ENCODE measurements at regions not wholly inside any gene's neighbourhood (a gene's known extent, or its start where the extent isn't known, plus 50 kb on each side); places are given as distances from the start of the nearest gene placed in this dataset.

- no peak for DNase-seq
Observed at GRCh38 chr9:113742878-113743277, 133.2 kb upstream of the ZNF618 start.

- no peak for DNase-seq
Observed at GRCh38 chr9:113746486-113746885, 129.6 kb upstream of the ZNF618 start.

DNA sequence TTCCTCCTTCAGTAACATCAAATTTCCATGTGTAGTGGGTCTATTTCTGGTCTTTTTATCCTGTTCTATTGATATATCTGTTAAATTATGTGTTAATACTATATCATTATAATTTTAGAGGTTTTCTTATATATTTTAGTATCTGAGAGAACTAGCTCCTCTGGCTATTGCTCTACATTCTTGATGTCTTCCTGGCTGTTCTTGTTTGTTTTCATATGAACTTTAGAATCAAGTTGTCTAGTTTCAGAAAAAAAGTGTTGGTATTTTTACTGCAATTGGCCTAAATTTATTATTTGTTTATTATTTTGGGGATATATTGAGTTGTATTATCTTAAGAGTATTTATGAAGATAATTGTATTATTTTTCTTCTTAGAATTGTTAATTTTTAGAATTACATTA is 128.0 kb upstream of the ZNF618 start:
- DNase-seq, result no peak

DNA sequence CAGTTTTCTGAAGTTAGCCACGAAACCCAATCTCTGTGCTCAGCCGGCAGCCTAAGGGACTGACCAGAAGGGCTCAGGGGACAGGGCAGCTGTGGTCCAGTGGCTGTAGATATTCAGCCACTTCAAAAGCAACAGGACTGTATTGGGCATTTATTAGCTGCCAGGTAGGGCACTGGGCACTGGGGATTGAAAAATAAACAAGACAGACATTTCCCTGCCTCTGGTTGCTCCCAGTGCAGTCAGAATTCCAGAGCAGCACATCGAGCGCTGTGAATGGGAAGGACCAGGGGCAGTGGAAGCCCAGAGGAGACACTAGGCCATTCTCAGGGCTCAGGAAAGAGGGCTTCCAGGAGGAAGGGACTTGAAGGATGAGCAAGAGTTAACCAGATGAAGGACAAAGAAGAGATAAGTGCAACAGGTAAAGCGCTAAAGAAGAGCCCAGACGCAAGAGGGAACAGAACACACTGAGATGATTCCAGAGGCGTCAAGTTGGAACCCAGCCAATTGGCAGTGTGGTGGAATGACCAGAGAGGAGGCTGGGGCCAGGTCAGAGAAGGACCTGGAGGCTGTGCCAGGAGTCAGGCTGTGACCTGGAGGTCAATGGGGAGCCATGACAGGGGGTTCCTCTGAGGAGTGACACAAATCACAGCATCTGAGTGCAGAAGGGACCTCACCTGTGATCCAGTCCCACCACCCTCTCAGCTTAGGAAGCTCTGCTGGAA is 122.5 kb upstream of the ZNF618 start:
- DNase-seq, result no peak

DNA sequence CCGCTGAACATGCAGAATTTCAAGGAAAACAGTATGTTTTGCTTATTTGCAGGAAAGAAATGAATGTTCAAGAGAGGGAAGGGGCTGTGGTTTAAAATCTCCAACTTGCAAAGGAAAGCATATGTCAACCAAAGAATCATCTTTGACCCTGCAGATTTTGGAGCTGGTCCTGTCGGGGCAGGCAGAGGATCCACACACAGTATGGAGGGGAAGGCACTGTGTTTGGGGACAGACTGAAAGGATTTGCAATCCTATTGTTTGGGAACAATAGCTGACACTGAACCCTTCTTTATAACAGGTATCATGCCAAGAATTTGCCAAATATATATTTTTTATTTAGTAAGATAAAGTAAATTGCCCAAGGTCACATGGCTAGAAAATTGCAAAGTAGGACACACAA is 121.4 kb upstream of the ZNF618 start:
- DNase-seq, result no peak

GRCh38 chr9:113755433-113755832 is 120.7 kb upstream of the ZNF618 start:
- DNase-seq, result no peak

DNA sequence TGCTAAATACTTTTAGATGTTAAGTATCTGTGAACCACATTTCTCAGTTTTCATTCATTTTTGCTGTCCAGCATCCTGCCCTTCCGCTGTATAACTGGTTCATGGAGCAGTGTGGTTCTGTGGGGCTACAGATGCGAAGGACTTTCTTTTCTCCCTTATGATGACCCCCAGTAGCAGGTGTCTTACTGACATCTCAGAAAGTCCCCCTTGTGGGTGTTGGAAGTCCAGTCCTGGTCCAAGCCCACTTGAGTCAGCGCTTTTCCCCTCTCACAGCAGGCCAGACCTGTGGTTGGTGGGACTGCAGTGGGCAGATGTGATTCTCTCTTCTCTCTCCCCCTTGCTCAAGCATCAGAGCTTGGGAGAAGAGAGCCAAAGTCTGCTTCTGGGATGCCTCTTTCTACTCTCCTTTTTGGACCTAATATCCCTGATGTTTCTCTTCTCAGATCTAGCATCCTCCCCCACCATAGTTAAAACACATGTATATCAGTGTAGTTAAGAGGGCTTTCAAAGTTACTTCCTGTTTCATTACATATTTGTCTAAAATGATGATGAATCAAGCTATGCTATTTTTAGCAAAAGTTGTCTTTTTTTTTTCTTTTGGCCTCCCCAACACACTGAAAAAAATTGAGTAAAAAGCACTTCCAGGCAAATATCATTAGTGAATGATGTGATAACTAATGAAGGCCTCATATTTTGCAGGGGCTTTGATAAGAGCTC is 119.5 kb upstream of the ZNF618 start:
- DNase-seq, result no peak

DNA sequence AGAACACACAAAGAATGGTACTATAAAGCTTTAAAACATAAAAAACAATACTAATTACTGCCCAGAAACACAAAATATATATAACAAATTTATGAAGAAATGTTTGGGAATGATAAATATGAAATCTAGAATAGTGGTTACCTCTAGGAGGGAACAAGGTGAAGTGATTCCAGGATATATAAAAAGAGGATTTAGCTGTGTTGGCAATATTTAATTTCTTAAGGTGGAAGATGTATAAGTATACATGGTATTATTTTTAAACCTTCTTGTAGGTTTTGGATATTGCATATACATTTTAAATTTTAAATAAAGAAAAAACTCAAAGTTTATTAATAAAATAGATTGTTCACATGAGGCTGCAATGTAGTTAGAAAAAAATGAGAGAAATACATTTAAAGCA is 112.7 kb upstream of the ZNF618 start:
- DNase-seq, result no peak

- no peak for DNase-seq
Observed at GRCh38 chr9:113764572-113764971, 111.5 kb upstream of the ZNF618 start.

GRCh38 chr9:113769412-113769811 is 106.7 kb upstream of the ZNF618 start:
- DNase-seq, result no peak

DNA sequence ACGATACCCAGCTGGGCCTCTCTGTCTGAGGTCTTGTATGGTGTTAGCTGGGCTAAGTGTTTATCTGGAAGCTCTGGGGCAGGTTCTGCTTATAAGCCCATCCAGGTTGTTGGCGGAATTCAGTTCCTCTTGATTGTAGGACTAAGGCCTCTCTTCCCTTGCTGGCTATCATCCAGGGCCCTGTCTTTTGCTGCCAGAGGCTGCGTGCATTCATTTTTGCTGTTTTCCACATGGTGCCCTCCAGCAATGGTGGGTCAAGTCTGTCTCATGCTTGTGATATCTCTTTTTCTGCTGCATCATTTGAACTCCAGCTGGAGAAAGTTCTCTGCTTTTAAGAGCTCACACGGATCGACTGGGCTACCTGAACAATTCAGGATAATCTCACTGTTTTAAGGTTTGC is 105.7 kb upstream of the ZNF618 start:
- no peak for DNase-seq

DNA sequence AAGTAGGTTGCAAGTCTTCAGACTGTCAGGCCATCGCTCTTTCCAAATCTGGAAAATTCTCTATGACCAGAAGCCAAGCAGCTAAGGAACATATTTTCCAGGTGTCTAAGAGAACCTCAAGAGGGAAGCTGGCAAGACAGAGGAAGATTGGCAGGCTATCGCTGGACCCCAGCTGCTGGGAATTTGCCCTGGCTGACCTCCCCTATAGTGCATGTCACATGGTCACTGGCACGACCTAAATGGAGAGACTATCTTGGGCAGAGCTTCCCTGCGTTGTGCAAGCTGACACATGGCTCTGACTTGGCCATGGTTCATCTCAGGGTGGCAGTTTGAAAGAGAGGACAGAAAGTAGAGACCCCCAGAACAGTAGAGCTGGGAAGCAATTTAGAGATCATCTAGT is 104.9 kb upstream of the ZNF618 start:
- DNase-seq, result peak; percentile 40

GRCh38 chr9:113772121-113772810 is 103.8 kb upstream of the ZNF618 start:
- peak; percentile 55 for DNase-seq

DNA sequence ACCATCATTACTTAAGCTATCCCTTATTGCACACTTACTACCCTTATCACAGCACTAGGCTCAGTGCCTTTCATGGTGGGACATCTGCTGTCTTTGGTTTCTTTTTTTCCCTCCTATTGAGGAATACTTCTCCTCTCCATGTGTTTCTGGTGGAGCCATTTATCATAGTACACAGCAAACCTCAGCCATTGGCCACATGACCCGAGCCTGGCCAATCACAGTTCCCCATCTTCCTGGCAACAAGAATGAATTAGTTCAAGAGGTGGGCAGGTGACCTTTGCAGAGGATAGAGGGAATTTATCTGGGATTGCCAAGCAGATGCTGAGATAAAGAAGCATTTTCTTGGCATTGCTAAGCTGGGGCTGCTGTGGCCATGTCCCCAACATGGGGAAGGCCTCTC is 101.1 kb upstream of the ZNF618 start:
- DNase-seq, result no peak

DNA sequence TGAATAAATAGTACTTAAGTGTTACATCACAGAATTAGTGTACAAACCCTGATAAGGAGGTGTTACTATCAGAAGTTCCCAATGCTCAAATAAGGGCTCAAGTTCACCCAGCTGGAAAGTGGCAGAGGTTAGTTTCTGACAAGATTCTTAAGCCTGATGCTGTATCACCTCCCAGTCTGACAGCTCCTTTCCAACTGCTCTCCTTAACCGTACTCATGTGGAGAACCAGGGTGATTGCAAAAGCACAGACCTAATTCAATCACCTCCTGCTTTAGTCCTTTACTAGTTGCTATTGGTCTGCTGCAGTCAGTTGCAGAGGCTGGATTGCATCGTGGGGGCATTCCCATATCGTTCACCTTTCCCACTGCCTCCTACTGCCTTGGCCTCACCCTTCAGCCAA is 100.4 kb upstream of the ZNF618 start:
- no peak for DNase-seq

DNA sequence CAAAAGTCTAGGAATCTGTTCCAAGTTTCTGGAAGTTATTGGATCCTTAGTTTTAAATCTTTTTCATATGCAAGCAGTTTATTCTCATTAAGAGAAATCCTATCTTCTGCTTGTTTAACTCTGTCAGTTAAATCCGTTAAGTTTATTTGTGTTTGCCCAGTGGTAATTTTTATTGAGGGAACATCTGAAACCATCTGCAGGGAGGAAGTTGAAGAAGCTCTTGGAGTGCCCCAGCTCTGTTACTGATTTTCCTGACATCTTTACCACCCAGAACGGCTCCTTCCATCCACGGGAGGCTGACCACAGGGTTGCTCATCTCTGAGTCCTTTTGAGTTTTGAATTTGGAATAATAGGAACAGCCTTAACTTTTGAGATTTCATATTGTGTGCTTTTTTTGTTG is 99.9 kb upstream of the ZNF618 start:
- DNase-seq, result no peak

DNA sequence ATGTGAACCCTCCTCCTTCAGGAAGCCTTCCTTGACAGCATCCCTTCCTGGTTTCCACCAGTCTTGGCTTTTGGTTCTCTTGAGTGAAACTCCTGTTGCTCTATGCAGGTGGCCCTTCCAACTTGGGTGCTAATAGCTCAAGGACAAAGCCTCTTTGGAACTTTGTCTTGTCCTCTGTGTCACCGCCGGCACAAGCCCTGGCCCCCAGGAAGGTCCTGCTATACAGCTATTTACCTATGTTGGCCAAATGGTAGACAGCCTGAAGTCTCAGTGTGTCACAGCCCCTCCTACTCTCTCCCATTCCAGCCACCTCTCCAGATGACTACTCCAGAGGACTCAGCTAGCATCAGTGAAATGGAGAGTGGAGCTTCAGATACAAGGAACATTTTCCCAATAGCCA is 94.7 kb upstream of the ZNF618 start:
- no peak for DNase-seq

- DNase-seq, result no peak
Observed at GRCh38 chr9:113781896-113782295, 94.2 kb upstream of the ZNF618 start.

GRCh38 chr9:113783475-113783874 is 92.6 kb upstream of the ZNF618 start:
- no peak for DNase-seq

DNA sequence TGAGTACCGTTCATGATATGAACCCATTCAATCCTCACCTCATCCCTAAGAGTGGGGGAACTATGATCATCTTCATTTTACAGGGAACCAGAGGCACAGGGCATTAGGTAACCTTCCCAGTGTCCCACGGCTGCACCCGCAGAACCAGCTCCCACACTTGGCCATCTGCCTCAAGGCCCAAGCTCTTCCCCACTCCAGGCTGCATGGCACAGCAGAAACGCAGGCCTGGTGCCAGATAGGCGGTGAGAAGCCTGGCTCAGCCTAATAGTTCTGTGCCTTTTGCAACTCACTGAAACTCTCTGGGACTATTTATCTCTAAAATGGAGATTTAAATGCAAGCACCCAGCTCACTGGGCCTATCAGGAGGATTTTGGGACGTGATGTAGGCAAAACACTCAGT is 90.8 kb upstream of the ZNF618 start:
- no peak for DNase-seq

DNA sequence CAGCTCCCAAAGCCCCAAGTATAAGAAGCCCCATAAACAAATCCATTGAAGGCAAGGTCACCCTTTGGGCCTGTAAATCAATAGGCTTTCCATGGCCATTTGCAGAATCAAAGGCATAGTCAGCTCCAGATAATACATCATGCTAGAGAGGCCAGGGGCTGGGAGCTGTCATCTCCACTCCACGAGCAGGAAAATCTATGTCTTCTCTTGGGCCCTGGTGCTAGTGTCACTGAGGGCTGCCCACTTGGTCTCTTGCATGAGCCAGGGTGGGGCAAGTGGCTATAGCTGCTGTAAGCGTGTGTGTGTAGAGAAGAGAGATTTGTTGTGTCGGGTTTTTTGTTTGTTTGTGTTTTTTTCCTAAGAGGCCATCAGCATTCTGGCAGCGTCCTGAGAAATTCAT is 90.0 kb upstream of the ZNF618 start:
- no peak for DNase-seq

DNA sequence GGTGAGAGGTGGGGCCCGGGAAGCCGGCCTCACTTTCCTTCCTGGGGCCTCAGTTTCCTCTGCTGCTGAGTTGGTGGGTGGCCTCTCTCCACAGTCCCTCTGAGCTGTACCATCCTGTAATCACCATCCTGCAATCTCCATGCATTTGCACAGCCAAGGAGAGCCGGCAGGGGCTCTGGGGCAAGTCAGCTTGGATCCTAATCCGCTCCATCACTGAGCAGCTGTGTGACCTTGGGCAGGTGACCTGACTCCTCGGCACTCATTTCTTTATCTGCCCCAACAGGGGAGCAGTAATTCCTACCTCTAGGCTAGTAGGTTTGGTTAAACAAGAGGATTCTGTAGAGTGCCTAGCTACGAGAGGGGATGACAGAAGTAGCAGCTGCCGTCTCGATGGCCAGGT is 88.2 kb upstream of the ZNF618 start:
- DNase-seq, result no peak

DNA sequence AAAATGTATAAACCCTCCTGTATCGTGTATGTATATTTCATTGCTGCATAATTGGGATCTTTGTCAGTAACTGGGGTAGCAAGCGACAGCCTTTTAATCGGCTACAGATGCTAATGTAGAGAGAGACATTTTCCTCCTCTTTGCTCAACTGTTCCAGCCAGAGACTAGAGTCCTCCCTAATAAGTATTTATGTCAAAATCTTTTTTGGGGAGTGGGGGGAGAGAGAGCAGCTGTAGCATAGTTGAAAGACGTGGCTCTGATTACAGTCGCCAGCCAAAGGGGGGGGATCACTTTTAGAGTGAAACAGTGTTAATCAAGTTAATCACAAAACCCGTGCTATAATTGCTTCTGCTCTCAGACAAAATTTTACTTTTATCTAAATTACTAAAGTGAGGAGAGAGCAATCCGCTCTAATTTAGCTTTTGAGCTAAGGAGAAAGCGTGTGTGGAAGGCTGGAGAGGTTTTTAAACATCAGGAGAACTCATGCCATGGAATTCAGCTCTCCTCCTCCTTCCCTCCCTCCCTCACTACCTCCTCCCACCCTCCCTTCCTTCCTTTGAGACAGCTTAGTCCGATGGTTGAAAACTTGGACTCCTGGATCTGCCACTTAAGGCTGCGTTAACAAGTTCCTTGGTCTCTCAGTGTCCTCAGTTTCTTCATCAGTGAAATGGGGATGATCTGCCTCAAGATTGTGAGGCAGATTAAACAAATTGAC is 87.3 kb upstream of the ZNF618 start:
- no peak for DNase-seq

DNA sequence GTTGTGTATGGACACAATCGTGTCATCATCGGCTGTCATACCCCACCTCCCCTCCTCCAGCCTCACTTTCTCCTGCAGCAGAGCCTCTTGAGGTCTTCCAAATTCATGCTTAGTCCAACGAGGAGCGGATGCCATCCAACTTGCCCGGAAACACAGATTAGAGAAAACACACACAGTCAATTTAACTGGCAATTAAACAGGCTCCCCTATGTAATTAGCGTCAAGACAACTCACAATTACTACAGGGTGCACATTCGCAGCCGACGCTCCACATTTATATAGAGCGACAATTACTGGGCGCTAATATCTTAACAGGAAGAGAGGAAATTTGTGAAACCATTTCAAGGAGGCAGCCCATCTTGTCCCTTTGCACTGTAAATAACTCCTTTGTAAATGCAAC is 86.0 kb upstream of the ZNF618 start:
- DNase-seq, result no peak

Measured in femur (tissue), 1 donor.